ENCODE measurements at regions not wholly inside any gene's neighbourhood (a gene's known extent, or its start where the extent isn't known, plus 50 kb on each side); places are given as distances from the start of the nearest gene placed in this dataset.

DNA sequence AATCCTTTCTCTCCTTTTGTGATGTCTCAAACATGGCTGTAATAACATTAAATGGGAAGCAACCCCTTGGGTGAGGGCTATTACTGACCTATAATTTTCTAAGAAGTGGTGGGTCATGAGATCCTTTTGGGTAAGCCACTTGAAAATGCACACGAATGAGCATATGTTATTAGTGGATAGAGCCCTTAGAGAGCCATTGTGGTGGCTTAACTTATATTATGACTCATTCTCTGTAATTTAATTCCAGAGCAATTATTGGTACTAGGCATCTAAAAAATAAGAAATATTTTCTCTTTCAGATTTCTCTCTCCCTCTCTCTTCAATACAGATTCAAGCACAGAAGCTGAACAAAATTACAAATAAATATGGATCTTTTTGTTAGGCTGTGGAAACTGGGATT lies 1177.4 kb upstream of the PHF14 start:
- TF ChIP-seq ZFX (IDR thresholded peaks at IDR 0.05; ENCODE audit: borderline replicate concordance) (no peak), CTCF (IDR thresholded peaks at IDR 0.05) (no peak)
- no peak overlapping the region for H3K27ac ChIP-seq

DNA sequence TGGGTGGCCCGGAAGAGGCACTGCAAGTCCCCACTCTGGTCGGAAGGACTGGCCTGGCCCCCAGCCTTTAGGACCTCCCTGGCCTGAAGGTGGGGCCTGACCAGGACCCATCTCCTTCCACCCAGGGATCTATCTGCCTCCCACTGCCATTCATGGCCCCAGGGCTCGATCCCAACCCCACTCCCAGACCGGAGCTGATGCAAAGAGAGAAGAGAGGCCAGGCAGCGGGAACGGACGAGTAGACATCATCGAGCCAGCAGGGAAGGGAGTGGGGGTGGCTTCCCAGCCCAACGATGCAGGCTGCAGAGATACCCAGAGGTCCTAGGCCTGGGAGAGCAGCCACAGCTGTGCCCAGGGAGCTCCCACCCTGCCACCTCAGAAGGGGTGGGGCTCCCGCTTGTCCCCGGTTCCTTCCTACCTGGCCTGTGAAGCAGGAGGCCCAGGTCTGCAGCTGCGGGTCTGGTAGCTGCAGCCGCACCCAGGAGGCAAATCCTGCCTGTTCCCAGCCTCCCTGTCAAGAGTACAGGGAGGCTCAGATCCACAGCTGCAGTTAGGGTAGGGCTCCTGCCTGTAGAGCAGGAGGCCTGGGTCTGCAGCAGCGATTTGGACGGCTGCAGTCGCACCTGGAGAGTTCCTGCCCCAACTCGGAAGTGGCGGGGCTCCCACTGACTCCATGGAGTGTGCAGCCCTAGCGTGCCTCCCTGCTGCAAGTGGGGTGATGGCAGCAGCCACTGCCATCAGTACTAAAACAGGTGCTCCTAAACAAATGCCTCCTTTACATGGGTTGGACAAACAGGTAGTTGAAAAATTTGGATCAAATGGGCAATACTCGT lies 1151.0 kb upstream of the PHF14 start:
- TF ChIP-seq CTCF (IDR thresholded peaks at IDR 0.05) (no peak), ZFX (IDR thresholded peaks at IDR 0.05; ENCODE audit: borderline replicate concordance) (no peak)
- no peak overlapping the region for H3K27ac ChIP-seq

GRCh38 chr7:9835199-9835598 lies 1138.5 kb upstream of the PHF14 start:
- H3K27ac ChIP-seq, result no peak overlapping the region
- TF ChIP-seq CTCF (IDR thresholded peaks at IDR 0.05), result no peak
- no peak for TF ChIP-seq ZFX (IDR thresholded peaks at IDR 0.05; ENCODE audit: borderline replicate concordance)

DNA sequence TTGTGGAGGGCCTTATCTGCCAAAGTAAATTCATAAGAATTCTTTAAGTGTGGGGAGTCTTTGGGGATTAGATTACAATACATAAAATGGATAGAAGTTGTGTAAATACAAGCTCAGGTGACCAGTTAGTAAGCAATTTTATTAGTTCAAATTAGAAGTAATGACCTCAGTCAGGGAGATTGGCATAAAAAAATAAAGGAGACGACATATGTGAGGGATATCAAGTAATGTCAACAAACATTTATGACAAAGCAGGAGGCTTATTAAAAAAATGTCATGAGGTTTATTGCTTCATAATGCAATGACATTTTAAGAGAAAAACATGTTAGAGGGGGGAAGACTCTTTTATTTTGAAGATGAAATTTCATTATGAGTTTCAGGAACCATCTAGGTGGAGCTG lies 1137.0 kb upstream of the PHF14 start:
- H3K27ac ChIP-seq, result no peak overlapping the region
- TF ChIP-seq ZFX (IDR thresholded peaks at IDR 0.05; ENCODE audit: borderline replicate concordance), result no peak
- no peak for TF ChIP-seq CTCF (IDR thresholded peaks at IDR 0.05)

DNA sequence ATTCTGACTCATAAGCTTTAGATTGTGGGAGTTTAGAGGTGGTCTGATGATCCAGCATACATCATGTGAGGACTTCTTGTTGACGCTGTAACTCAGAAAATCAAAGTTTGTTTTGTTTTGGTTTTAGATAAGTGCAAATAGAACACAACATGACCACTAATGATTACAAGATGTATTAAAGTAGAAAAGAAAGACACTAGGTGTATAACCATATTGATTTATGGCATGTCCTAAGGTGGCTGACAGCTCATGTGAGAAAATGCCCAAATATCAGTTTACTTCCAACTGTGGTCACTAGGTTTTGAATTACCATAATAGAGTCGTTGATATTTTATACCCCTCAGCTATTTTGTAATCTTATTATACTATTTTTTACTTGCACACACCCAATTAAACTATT lies 1131.4 kb upstream of the PHF14 start:
- no peak for TF ChIP-seq CTCF (IDR thresholded peaks at IDR 0.05)
- TF ChIP-seq ZFX (IDR thresholded peaks at IDR 0.05; ENCODE audit: borderline replicate concordance), result no peak

DNA sequence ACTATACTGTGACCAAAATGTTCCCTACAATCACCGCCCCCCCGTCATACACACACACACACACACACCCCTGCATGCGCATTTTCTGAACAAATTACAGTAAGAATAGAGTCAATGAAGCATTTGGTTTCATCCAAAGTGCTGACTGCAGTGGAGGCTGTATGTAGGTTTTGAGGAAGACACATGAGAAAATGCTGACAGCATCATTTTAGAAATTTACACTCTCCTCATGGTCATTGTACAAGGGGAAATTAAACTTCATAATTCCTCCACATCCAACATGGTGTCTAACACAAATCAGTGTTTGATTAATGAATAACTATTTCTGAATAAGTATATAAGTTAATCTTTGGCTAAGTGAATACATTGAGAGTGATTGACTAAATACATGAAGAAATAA lies 1126.8 kb upstream of the PHF14 start:
- TF ChIP-seq CTCF (IDR thresholded peaks at IDR 0.05), result no peak
- no peak for TF ChIP-seq ZFX (IDR thresholded peaks at IDR 0.05; ENCODE audit: borderline replicate concordance)
- H3K27ac ChIP-seq, result no peak overlapping the region

More for the DNA sequence above, 1131.4 kb upstream of the PHF14 start:
- H3K27ac ChIP-seq, result no peak overlapping the region

GRCh38 chr7:9854605-9855004 lies 1119.1 kb upstream of the PHF14 start:
- TF ChIP-seq ZFX (IDR thresholded peaks at IDR 0.05; ENCODE audit: borderline replicate concordance), result no peak
- TF ChIP-seq CTCF (IDR thresholded peaks at IDR 0.05), result no peak
- no peak overlapping the region for H3K27ac ChIP-seq
